ENCODE measurements at regions not wholly inside any gene's neighbourhood (a gene's known extent, or its start where the extent isn't known, plus 50 kb on each side); places are given as distances from the start of the nearest gene placed in this dataset.

- Histone ChIP-seq H3K36me3 (no peaks in the 10 kb centered on the region), H3K27me3 (replicated peaks; ENCODE audit: insufficient read depth) (no peaks in the 10 kb centered on the region), H3K4me1 (replicated peaks) (peaks cover 5% of the 10 kb centered on the region), H3K4me3 (peak overlapping the region in 1 of 2 donors; percentile 21), H3K9me3 (no peaks in the 10 kb centered on the region), H3K27ac (peak overlapping the region; percentile 13 to 17)
- intact Hi-C loops (cut with DNase I): loop anchor here (2.0 to 10.0 kb wide), 4 partner anchors 268 to 921 kb away; no protein-coding TSS in a partner anchor
- TF ChIP-seq CTCF (IDR thresholded peaks at IDR 0.05): peak; percentile 82 to 88 (median 84)
- TF ChIP-seq POLR2AphosphoS5 (IDR thresholded peaks at IDR 0.05): peak; percentile 71
- TF ChIP-seq POLR2A (IDR thresholded peaks at IDR 0.05): no peak
- peak; percentile 50 for DNase-seq (ENCODE audit: low spot score)
- WGBS: 9% methylated on average over 31 of the region's 31 CpGs
Observed at GRCh38 chr9:119556129-119556875, 187.1 kb upstream of the BRINP1 start.

GRCh38 chr9:119544492-119544891 is 175.3 kb upstream of the BRINP1 start:
- H3K36me3 ChIP-seq: no peaks in the 10 kb centered on the region
- no peak overlapping the region for H3K4me3 ChIP-seq
- H3K4me1 ChIP-seq (replicated peaks): no peaks in the 10 kb centered on the region
- DNase-seq (ENCODE audit: low spot score): no peak
- H3K9me3 ChIP-seq: no peaks in the 10 kb centered on the region
- intact Hi-C loops (cut with DNase I): no loop called here
- TF ChIP-seq POLR2A (IDR thresholded peaks at IDR 0.05) (no peak), CTCF (IDR thresholded peaks at IDR 0.05) (no peak), POLR2AphosphoS5 (IDR thresholded peaks at IDR 0.05) (no peak)
- H3K27ac ChIP-seq: no peak overlapping the region
- H3K27me3 ChIP-seq (replicated peaks; ENCODE audit: insufficient read depth): no peaks in the 10 kb centered on the region
- 72% methylated on average over 3 of the region's 3 CpGs for WGBS

- no peak for DNase-seq (ENCODE audit: low spot score)
- no peaks in the 10 kb centered on the region for H3K9me3 ChIP-seq
- 52% methylated on average over 3 of the region's 3 CpGs for WGBS
- H3K4me3 ChIP-seq: no peak overlapping the region
- no peak for TF ChIP-seq POLR2AphosphoS5 (IDR thresholded peaks at IDR 0.05)
- TF ChIP-seq POLR2A (IDR thresholded peaks at IDR 0.05): no peak
- no peak for TF ChIP-seq CTCF (IDR thresholded peaks at IDR 0.05)
- H3K27me3 ChIP-seq (replicated peaks; ENCODE audit: insufficient read depth): no peaks in the 10 kb centered on the region
- H3K4me1 ChIP-seq (replicated peaks): no peaks in the 10 kb centered on the region
- intact Hi-C loops (cut with DNase I): no loop called here
- no peaks in the 10 kb centered on the region for H3K36me3 ChIP-seq
- no peak overlapping the region for H3K27ac ChIP-seq
Observed at GRCh38 chr9:119537138-119537537, 167.9 kb upstream of the BRINP1 start.

GRCh38 chr9:119533504-119533903 is 164.3 kb upstream of the BRINP1 start:
- Histone ChIP-seq H3K4me3 (no peak overlapping the region), H3K36me3 (no peaks in the 10 kb centered on the region), H3K27ac (no peak overlapping the region), H3K9me3 (no peaks in the 10 kb centered on the region), H3K27me3 (replicated peaks; ENCODE audit: insufficient read depth) (no peaks in the 10 kb centered on the region), H3K4me1 (replicated peaks) (no peaks in the 10 kb centered on the region)
- DNase-seq (ENCODE audit: low spot score): no peak
- WGBS: 8% methylated on average over 3 of the region's 3 CpGs
- intact Hi-C loops (cut with DNase I): no loop called here
- TF ChIP-seq POLR2AphosphoS5 (IDR thresholded peaks at IDR 0.05): no peak
- TF ChIP-seq POLR2A (IDR thresholded peaks at IDR 0.05): no peak
- TF ChIP-seq CTCF (IDR thresholded peaks at IDR 0.05): no peak

GRCh38 chr9:119526698-119527097 is 157.5 kb upstream of the BRINP1 start:
- Histone ChIP-seq H3K27ac (no peak overlapping the region), H3K4me1 (replicated peaks) (no peaks in the 10 kb centered on the region), H3K4me3 (no peak overlapping the region), H3K27me3 (replicated peaks; ENCODE audit: insufficient read depth) (no peaks in the 10 kb centered on the region), H3K36me3 (no peaks in the 10 kb centered on the region), H3K9me3 (no peaks in the 10 kb centered on the region)
- WGBS: 69% methylated on average over 8 of the region's 8 CpGs
- TF ChIP-seq POLR2AphosphoS5 (IDR thresholded peaks at IDR 0.05) (no peak), POLR2A (IDR thresholded peaks at IDR 0.05) (no peak), CTCF (IDR thresholded peaks at IDR 0.05) (no peak)
- DNase-seq (ENCODE audit: low spot score): no peak
- intact Hi-C loops (cut with DNase I): no loop called here
